ENCODE measurements at regions not wholly inside any gene's neighbourhood (a gene's known extent, or its start where the extent isn't known, plus 50 kb on each side); places are given as distances from the start of the nearest gene placed in this dataset.

DNA sequence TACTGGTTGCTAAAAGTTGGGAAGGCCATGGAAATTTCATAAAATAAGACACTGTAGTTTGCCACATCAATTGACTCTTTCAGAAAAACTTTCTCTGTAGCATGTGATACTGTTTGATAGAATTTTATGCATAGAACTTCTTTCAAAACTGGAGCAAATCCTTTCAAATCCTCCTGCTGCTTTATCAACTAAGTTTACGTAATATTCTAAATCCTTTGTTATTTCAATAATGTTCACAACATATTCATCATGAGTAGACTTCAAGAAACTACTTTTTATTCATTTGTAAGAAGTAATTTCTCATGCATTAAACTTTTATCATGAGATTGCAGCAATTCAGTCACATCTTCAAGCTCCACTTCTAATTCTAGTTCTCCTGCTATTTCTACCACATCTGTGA, 199.3 kb downstream of the PCDH18 start:
- CTCF ChIA-PET: no interaction called here

DNA sequence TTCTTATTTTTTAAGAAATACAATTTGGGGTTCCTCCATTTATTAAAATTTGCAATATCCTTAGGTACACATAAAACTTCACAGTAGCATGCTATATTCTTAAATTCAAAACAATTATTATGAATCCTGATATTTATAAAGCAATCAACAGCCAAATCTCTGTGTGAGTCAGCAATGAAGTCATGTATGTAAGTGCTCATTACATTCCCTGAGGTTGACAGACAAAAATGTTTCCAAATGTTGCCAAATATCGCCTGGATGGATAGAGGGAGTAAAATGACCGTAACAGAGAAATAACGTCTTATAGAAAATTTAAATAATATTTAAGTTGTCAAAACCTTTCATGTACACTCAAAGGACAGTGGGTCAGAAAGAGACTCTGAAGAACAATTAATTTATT, 220.0 kb downstream of the PCDH18 start:
- Histone ChIP-seq H3K27me3 (ENCODE audit: insufficient read depth, low read depth) (no peaks in the 10 kb centered on the region), H3K27ac (no peak overlapping the region), H4K20me1 (ENCODE audit: insufficient read depth) (no peaks in the 10 kb centered on the region), H3K9me3 (ENCODE audit: insufficient read depth, low read depth) (no peaks in the 10 kb centered on the region), H3K4me3 (no peak overlapping the region), H2AFZ (no peak overlapping the region), H3K4me1 (replicated peaks; ENCODE audit: insufficient read depth) (no peaks in the 10 kb centered on the region), H3K36me3 (ENCODE audit: low read depth) (no peaks in the 10 kb centered on the region), H3K4me2 (no peak overlapping the region), H3K79me2 (ENCODE audit: low read depth) (no peaks in the 10 kb centered on the region), H3F3A (ENCODE audit: insufficient read depth, low read depth) (no peaks in the 10 kb centered on the region), H3K9me2 (ENCODE audit: insufficient read depth) (no peaks in the 10 kb centered on the region)
- DNase-seq: no peak
- no TSS peak for BruUV-seq (replicated peaks)
- intact Hi-C loops (cut with micrococcal nuclease; ENCODE audit: unreplicated experiment): no loop called here
- ChIA-PET POLR2A (ENCODE audit: unreplicated experiment) (no interaction called here), CTCF (no interaction called here)
- no peak for TF ChIP-seq EZH2 (IDR thresholded peaks at IDR 0.05; ENCODE audit: low read depth)
- TF ChIP-seq, protein P1, sequence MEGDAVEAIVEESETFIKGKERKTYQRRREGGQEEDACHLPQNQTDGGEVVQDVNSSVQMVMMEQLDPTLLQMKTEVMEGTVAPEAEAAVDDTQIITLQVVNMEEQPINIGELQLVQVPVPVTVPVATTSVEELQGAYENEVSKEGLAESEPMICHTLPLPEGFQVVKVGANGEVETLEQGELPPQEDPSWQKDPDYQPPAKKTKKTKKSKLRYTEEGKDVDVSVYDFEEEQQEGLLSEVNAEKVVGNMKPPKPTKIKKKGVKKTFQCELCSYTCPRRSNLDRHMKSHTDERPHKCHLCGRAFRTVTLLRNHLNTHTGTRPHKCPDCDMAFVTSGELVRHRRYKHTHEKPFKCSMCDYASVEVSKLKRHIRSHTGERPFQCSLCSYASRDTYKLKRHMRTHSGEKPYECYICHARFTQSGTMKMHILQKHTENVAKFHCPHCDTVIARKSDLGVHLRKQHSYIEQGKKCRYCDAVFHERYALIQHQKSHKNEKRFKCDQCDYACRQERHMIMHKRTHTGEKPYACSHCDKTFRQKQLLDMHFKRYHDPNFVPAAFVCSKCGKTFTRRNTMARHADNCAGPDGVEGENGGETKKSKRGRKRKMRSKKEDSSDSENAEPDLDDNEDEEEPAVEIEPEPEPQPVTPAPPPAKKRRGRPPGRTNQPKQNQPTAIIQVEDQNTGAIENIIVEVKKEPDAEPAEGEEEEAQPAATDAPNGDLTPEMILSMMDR (conservative IDR thresholded peaks at IDR 0.05): no peak

More for the DNA sequence above, 199.3 kb downstream of the PCDH18 start:
- H3K27me3 ChIP-seq (ENCODE audit: insufficient read depth, low read depth): no peaks in the 10 kb centered on the region
- H3K9me3 ChIP-seq (ENCODE audit: insufficient read depth, low read depth): no peaks in the 10 kb centered on the region
- DNase-seq: no peak
- H4K20me1 ChIP-seq (ENCODE audit: insufficient read depth): no peaks in the 10 kb centered on the region
- no peak for TF ChIP-seq EZH2 (IDR thresholded peaks at IDR 0.05; ENCODE audit: low read depth)
- TF ChIP-seq, protein P1 (conservative IDR thresholded peaks at IDR 0.05): no peak
- no peaks in the 10 kb centered on the region for H3K79me2 ChIP-seq (ENCODE audit: low read depth)
- H3F3A ChIP-seq (ENCODE audit: insufficient read depth, low read depth): no peaks in the 10 kb centered on the region
- no peak overlapping the region for H3K4me3 ChIP-seq
- H3K9me2 ChIP-seq (ENCODE audit: insufficient read depth): no peaks in the 10 kb centered on the region
- no peaks in the 10 kb centered on the region for H3K4me1 ChIP-seq (replicated peaks; ENCODE audit: insufficient read depth)
- no peaks in the 10 kb centered on the region for H3K36me3 ChIP-seq (ENCODE audit: low read depth)
- H3K27ac ChIP-seq: no peak overlapping the region
- intact Hi-C loops (cut with micrococcal nuclease; ENCODE audit: unreplicated experiment): no loop called here
- no peak overlapping the region for H3K4me2 ChIP-seq
- POLR2A ChIA-PET (ENCODE audit: unreplicated experiment): no interaction called here
- BruUV-seq (replicated peaks): no TSS peak
- H2AFZ ChIP-seq: no peak overlapping the region

DNA sequence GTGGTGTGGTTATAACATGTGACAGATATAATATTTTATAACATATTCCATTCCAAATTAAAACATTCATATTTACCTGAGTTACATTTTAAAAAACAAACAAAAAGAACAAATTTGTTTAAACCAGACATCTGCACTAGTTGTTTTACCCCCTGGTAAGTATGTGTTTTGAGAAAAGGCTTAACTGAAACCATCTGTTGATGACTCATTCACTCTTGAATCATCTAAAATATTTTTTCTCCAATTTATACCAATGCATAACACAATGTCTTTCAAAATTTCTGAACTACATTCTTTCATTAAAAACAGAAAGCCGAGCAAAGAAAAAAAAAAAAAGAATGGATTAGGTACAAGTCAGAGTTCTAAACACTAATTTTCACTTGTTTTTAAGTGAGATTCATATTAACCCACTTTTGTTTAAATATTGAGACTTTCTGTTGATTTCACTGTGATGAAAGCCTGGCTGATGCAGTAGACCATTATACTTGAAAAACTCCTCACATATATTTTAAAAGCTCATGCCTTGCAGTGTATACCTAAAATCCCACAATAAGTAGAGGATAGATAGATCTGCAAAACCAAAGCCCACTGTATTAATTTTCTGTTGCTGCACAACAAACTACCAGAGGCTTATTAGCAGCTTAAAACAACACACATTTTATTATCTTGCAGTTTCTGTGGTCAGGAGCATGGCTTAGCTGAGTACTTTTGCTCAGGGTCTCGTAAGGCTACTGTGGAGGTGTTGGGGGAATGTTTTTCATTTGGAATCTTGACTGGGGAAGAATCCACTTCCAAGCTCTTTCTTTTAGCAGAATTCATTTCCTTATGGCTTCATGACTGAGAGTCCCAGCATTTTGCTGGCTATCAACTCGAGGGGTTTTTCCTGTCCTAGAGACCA, 221.5 kb downstream of the PCDH18 start:
- ChIA-PET CTCF (no interaction called here), POLR2A (ENCODE audit: unreplicated experiment) (no interaction called here)
- H3K4me3 ChIP-seq: no peak overlapping the region
- BruUV-seq (replicated peaks): no TSS peak
- H3K9me3 ChIP-seq (ENCODE audit: insufficient read depth, low read depth): no peaks in the 10 kb centered on the region
- no peak for DNase-seq
- no peaks in the 10 kb centered on the region for H3K9me2 ChIP-seq (ENCODE audit: insufficient read depth)
- H2AFZ ChIP-seq: no peak overlapping the region
- TF ChIP-seq, protein P1 (conservative IDR thresholded peaks at IDR 0.05): no peak
- no peak for TF ChIP-seq EZH2 (IDR thresholded peaks at IDR 0.05; ENCODE audit: low read depth)
- intact Hi-C loops (cut with micrococcal nuclease; ENCODE audit: unreplicated experiment): no loop called here
- no peaks in the 10 kb centered on the region for H4K20me1 ChIP-seq (ENCODE audit: insufficient read depth)
- H3F3A ChIP-seq (ENCODE audit: insufficient read depth, low read depth): no peaks in the 10 kb centered on the region
- no peak overlapping the region for H3K27ac ChIP-seq
- no peak overlapping the region for H3K4me2 ChIP-seq
- H3K36me3 ChIP-seq (ENCODE audit: low read depth): no peaks in the 10 kb centered on the region
- no peaks in the 10 kb centered on the region for H3K27me3 ChIP-seq (ENCODE audit: insufficient read depth, low read depth)
- no peaks in the 10 kb centered on the region for H3K79me2 ChIP-seq (ENCODE audit: low read depth)
- H3K4me1 ChIP-seq (replicated peaks; ENCODE audit: insufficient read depth): no peaks in the 10 kb centered on the region

Measured in PC-9 (cell line).